ENCODE measurements at regions not wholly inside any gene's neighbourhood (a gene's known extent, or its start where the extent isn't known, plus 50 kb on each side); places are given as distances from the start of the nearest gene placed in this dataset.

- no peak overlapping the region for H3K23ac ChIP-seq (ENCODE audit: insufficient read length, low read depth, low read length)
- H3K36me3 Mint-ChIP-seq (ENCODE audit: insufficient read depth in 1 of 3, low read depth in 3 of 3) = no peaks in the 10 kb centered on the region
- H4K91ac ChIP-seq (ENCODE audit: insufficient read length, low read depth, low read length) = no peak overlapping the region
- no peak for DNase-seq
- H3K18ac ChIP-seq (ENCODE audit: insufficient read length, low read depth, low read length) = no peak overlapping the region
- H2BK120ac ChIP-seq (ENCODE audit: low read depth, low read length, poor library complexity, severe bottlenecking) = no peak overlapping the region
- TF ChIP-seq CTCF (conservative IDR thresholded peaks at IDR 0.05) = no peak
- peaks cover 19% of the 10 kb centered on the region for H3K4me1 ChIP-seq (ENCODE audit: insufficient read depth, low read length)
- H4K20me1 ChIP-seq (ENCODE audit: control insufficient read depth, insufficient read depth, insufficient read length) = no peaks in the 10 kb centered on the region
- no peaks in the 10 kb centered on the region for H3K79me1 ChIP-seq (ENCODE audit: insufficient read depth, low read depth, low read length, poor library complexity, severe bottlenecking)
- H3K27me3 Mint-ChIP-seq (ENCODE audit: low read depth) = peaks cover 4% of the 10 kb centered on the region; the same call in 1 of the 2 replicates
- WGBS (ENCODE audit: extremely low coverage, insufficient read length, low lambda C conversion rate) = no CpG with 5 or more reads among the region's 8 CpGs
- no peak overlapping the region for H3K27ac ChIP-seq (ENCODE audit: insufficient read length, low read depth, low read length)
- no peak overlapping the region for H3K9ac ChIP-seq (ENCODE audit: extremely low read depth, insufficient read length, low read length)
- no peaks in the 10 kb centered on the region for H3K23me2 ChIP-seq (ENCODE audit: insufficient read length, low read depth, low read length, poor library complexity, severe bottlenecking)
- H3K14ac ChIP-seq (ENCODE audit: insufficient read depth, low read length) = no peak overlapping the region
- H3K9me3 Mint-ChIP-seq = no peaks in the 10 kb centered on the region
- no peaks in the 10 kb centered on the region for H3K79me2 ChIP-seq (ENCODE audit: insufficient read depth, low read length)
- H3T11ph ChIP-seq (ENCODE audit: low read length) = no peak overlapping the region
- no peak overlapping the region for H3K4me3 Mint-ChIP-seq
- no peak overlapping the region for H4K5ac ChIP-seq (ENCODE audit: insufficient read length, low read depth, low read length)
- peak overlapping the region; percentile 6 for H3K4me2 ChIP-seq (ENCODE audit: insufficient read depth, insufficient read length, low read length)
- no peaks in the 10 kb centered on the region; the same call in 1 of the 2 replicates for H3K27me3 ChIP-seq (ENCODE audit: insufficient read depth, low read length)
- peaks cover 70 to 80% of the 10 kb centered on the region in 2 experiments for H3K4me1 Mint-ChIP-seq
- H3K56ac ChIP-seq (ENCODE audit: insufficient read length, low read depth, low read length) = no peak overlapping the region
- no peak overlapping the region for H2BK15ac ChIP-seq (ENCODE audit: low read depth, low read length)
- no peak overlapping the region for H2BK20ac ChIP-seq (ENCODE audit: low read depth, low read length, poor library complexity, severe bottlenecking)
- H4K8ac ChIP-seq (replicated peaks; ENCODE audit: insufficient read length, low read depth, low read length) = no peak overlapping the region
- H2BK12ac ChIP-seq (ENCODE audit: insufficient read length, low read depth, low read length) = no peak overlapping the region
- H3K9me3 ChIP-seq (ENCODE audit: control insufficient read depth, low read depth, low read length) = no peaks in the 10 kb centered on the region
- H2AFZ ChIP-seq (ENCODE audit: low read length) = no peak overlapping the region
- H3K4ac ChIP-seq (ENCODE audit: low read depth, low read length) = no peak overlapping the region
- no peak overlapping the region for H2BK5ac ChIP-seq (ENCODE audit: insufficient read length, low read length)
- no peak overlapping the region for H3K27ac Mint-ChIP-seq
- no peak overlapping the region for H2AK5ac ChIP-seq (ENCODE audit: insufficient read length, low read length)
Observed at GRCh38 chr5:88394536-88395175, 126.0 kb upstream of the TMEM161B start.
